ENCODE measurements at regions not wholly inside any gene's neighbourhood (a gene's known extent, or its start where the extent isn't known, plus 50 kb on each side); places are given as distances from the start of the nearest gene placed in this dataset.

- TF ChIP-seq CTCF (IDR thresholded peaks at IDR 0.05; ENCODE audit: poor library complexity), result no peak
- TF ChIP-seq EZH2 (IDR thresholded peaks at IDR 0.05; ENCODE audit: borderline replicate concordance), result no peak
Measured at GRCh38 chr9:104448036-104448435, 56.0 kb upstream of the OR13F1 start.

Measured in hepatocyte (in vitro differentiated cells).